ENCODE measurements at regions not wholly inside any gene's neighbourhood (a gene's known extent, or its start where the extent isn't known, plus 50 kb on each side); places are given as distances from the start of the nearest gene placed in this dataset.
"Not testable (repeated sequence)": the region's sequence is repeated elsewhere in the genome, so short reads cannot be mapped to it uniquely, and the experiment has no call there.

- DNase-seq = peak; percentile 66
Observed at GRCh38 chr1:115531631-115532264, 110.0 kb upstream of the VANGL1 start.

GRCh38 chr1:115530407-115530806 is 111.4 kb upstream of the VANGL1 start:
- peak; percentile 84 for DNase-seq

DNA sequence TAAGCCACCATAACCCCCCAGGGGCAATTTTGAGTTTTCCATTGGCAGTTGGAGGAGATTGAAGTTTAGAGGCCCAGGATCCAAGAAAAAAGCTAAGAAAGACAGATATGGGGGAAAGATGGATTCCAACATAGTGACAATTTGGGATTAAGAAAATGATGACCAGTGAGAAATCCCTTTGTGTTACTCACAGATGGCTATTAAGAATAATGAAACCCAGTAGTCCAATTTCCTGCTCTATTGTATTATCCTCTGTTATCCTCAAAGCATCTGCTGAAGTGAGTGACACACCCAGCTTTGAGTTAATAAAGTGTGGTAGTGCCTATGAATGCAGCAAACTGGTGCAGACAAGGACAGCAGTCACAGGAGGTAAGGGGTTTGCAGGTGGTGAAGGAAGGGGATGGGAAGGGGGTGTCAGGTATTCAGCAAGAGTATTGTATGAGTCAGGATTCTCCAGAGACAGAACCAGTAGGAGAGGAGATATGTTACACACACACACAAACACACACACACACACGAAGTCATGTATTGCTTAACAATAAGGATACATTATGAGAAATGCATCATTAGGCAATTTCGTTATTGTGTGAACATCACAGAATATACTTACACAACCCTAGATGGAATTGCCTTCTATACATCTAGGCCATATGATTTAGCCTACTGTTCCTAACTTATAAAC is 112.4 kb upstream of the VANGL1 start:
- DNase-seq = no peak

DNA sequence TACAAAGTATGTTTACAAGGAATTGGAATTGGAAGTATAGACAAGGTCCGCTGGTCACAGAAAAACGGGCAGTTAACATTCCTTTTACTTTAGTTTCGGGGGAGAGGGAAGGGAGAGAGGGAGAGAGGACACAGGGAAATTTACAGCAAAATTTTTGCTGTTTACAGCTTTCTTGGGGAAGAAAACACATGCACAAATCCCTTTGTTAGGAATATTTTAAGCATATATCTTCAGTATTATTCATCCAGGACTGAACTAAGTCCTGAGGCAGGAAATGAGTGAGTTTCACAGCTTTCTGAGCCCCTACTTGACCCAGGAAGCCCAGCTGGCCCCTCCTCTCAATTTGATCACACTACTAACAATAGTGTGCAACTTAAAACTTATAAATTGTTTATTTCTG is 113.4 kb upstream of the VANGL1 start:
- DNase-seq = not testable (repeated sequence)

- DNase-seq = no peak
Observed at GRCh38 chr1:115527746-115528145, 114.0 kb upstream of the VANGL1 start.

DNA sequence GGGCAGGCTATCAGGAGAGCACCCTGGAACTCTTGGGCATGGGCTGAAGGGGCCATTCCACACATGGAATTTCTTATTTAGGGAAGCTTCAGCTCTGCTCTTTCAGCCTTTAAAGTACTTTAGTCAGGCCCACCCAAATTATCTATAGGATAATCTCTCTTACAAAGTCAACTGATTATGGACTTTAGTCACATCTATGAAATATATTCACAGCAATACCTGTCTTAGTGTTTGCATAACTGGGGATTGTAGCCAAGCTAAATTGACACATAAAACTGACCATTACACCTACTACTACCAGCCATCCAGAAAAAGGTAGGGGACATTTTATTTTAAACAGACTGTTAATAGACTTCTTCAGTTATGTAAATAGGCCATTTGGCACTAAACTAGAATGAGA is 114.9 kb upstream of the VANGL1 start:
- DNase-seq = no peak

- DNase-seq = no peak
Observed at GRCh38 chr1:115524236-115524635, 117.5 kb upstream of the VANGL1 start.

DNA sequence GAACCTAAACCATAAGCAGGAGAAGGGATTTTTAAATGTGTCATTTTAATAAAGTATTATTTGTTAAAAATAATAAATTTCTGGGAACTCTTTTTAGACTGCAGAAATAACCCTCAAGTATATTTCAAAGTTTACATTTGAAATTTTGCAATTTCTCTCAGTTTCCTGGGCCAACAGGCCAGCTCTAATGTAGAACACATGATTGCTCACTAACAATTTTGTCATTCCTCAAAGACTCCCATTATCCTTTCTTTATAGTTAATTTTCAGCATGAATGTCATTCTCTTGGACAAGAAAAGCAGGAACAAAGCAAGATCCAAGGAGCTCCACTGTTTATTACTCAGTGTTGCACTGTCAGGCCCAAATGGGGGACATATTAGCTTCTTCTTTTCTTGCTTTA is 119.4 kb upstream of the VANGL1 start:
- no peak for DNase-seq

GRCh38 chr1:115515270-115515669 is 126.5 kb upstream of the VANGL1 start:
- no peak for DNase-seq

DNA sequence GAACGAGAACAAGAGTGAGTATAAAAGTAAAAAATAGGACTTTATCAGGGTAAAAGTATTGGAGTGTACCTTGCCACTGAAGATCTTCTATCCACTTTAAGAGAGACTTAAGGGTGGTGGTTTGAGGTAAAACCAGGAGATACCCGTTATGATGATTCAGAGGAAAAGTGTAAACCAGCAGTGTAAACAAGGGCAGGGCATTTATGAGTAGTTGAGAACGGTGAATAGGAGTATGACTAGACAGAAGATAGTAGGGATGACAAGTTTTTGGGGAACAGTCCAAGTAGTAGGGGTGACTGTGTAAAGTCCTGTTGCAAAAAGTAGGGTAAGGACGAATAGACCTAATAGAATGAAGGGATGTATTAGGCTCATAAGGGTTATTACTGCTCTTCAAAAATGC is 131.5 kb upstream of the VANGL1 start:
- DNase-seq = not testable (repeated sequence)

DNA sequence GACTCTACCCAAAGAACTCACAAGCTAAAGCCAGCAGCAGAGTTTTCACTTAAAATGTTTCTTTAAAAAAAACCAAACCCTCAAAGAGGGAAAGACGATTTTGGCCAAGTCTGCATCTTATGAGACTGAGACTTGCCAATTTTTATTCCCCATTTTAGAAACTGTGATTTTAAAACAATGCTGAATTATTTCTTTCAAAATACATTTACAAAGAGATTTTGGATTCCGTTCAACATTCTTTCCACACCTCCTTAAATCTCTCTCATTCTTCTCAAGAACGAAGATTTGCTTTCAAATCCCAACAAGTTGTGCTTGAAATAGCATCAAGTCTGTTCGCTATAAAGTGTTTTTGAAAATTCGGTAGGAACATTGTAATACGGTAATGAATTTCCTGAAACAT is 133.9 kb upstream of the VANGL1 start:
- DNase-seq = no peak

GRCh38 chr1:115506924-115507589 is 134.7 kb upstream of the VANGL1 start:
- peak; percentile 77 for DNase-seq

DNA sequence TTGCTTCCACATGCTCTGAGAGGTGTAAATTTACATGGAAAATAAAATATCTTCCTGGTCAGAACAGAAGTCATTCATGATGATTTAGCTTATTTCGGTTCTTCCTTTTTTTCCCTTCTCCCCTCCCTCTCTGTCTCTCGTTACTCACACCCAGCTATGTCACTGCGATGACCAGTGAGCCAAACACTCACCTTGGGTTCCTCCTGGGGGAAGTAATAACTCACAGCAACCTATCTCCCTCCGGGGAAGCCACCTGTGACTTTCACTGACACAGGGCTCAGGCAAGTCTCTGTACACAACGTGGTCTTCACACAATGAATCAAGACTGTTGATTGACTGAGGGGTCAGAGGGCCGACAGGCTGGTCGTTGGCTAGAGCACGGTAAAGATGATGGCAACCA is 135.3 kb upstream of the VANGL1 start:
- no peak for DNase-seq

- DNase-seq = no peak
Observed at GRCh38 chr1:115505148-115505571, 136.6 kb upstream of the VANGL1 start.

DNA sequence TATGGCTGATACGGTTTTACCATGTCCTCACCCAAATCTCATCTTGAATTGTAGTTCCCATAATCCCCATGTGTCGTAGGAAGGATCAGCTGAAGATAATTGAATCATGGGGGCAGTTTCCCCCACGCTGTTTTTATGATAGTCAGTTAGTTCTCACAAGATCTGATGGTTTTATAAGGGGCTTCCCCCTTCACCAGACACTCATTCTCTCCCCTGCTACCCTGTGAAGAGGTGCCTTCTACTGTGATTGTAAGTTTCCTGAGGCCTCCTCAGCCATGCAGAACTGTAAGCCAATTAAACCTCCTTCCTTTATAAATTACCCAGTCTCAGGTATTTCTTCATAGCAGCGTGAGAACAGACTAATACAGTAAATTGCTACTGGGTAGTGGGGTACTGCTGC is 139.6 kb upstream of the VANGL1 start:
- DNase-seq = not testable (repeated sequence)

DNA sequence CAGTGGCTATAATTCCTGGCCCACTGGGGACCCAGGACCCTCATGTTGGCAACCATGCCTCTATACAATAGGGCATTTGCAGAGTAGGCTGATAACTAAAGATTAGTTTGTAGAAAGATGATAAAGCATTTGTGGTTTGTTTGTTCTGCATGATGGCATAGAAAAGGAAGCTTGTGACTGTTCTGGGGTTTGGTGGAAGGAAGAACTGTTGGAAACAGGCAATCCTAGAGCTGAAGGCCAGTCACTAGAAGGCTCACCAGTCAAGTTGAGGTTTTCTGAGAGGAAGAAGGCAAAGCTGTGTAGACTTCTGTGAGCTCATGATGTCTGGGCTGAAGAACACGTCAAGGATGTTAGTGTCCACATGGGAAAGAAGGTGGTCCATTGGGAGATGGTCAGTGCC is 140.3 kb upstream of the VANGL1 start:
- DNase-seq = no peak

DNA sequence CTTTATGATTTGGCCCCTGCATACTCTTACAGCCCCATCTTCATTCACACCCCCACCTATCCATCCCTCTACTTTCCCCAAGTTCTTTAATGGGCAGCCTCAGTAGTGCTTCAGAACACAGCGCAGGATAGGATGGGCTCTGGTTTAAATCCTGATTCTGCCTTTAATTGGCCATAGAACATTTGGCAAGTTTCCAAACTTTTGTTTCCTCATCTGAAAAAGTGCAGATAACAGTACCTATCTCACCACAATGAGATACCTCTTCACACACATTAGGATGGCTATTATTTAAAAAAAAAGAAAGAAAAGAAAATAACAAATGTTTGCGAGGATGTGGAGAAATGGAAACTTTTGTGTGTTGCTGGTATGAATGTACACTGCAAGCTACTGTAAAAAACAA is 142.5 kb upstream of the VANGL1 start:
- no peak for DNase-seq

DNA sequence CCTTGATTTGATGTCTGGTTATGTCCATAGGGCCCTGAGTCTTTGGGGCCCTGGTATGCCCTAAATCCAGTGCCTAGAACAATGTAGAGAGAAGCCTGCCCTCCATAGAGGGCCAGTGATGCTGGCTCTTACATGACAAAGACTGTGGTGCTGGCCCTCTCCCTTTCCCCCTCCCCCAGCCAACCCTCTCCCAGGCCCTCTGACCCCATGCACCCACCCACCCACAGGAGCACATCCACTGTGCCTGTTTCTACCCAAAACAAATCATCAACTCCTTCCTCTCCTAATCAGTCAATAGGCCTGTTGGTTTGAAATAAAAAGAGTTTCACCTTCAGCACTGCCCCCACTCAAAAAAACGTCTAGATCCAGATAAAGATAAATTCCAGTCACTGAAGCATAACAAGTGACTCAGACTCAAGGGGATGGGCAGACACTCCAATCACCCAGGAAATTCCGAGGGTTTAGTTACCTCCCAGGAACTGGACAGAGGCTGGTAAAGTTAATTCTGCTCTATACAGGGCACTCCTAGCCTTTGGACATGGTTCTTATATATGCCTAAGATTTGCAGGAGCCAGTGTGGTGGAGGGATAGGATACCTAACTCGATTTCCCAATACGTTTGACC is 144.8 kb upstream of the VANGL1 start:
- peak; percentile 87 for DNase-seq

GRCh38 chr1:115495625-115496024 is 146.1 kb upstream of the VANGL1 start:
- peak; percentile 91 for DNase-seq

- DNase-seq = no peak
Observed at GRCh38 chr1:115495111-115495510, 146.7 kb upstream of the VANGL1 start.

- DNase-seq = no peak
Observed at GRCh38 chr1:115493834-115494233, 147.9 kb upstream of the VANGL1 start.

DNA sequence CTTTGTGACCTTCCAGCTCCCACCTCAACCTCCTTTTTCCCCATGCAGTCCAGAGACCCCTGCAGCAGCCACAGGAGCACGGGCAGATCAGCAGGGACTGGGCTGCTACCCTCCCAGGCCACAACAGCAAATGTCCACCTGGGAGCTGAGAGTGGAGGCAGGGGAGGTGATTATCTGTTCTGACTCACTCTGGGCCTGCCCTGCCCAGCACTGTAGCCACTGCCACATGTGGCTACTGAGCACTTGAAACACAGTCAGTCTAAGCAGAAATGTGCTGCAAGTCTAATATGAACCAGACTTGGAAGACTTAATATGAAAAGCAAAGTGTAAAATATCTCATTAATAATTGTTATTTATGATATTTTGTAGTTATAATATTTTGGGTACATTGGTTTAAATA is 148.9 kb upstream of the VANGL1 start:
- DNase-seq = peak; percentile 42

GRCh38 chr1:115492019-115492595 is 149.7 kb upstream of the VANGL1 start:
- no peak for DNase-seq
